Esophagus muscularis mucosa (tissue), 3 donors: ENCODE measurements at regions not wholly inside any gene's neighbourhood (a gene's known extent, or its start where the extent isn't known, plus 50 kb on each side); places are given as distances from the start of the nearest gene placed in this dataset.

Source experiments
- CTCF ChIP-seq, 3 experiments: fragments of 200-600 bp in 2 of 3; fragments of 450-650 bp in 1 of 3; sonication (generic) in 2 of 3; IDR thresholded peaks; one replicate each; pipeline ENCODE4 v1.5.1; 2017 to 2019; ENCODE audit warnings: antibody characterized with exemption in 3 of 3, mild to moderate bottlenecking in 2 of 3, moderate library complexity in 1 of 3
- POLR2A ChIP-seq: fragments of 450-650 bp; IDR thresholded peaks from one replicate; pipeline ENCODE4 v1.6.1; 2017; ENCODE audit warnings: antibody characterized with exemption, moderate library complexity, mild to moderate bottlenecking, low read depth

DNA sequence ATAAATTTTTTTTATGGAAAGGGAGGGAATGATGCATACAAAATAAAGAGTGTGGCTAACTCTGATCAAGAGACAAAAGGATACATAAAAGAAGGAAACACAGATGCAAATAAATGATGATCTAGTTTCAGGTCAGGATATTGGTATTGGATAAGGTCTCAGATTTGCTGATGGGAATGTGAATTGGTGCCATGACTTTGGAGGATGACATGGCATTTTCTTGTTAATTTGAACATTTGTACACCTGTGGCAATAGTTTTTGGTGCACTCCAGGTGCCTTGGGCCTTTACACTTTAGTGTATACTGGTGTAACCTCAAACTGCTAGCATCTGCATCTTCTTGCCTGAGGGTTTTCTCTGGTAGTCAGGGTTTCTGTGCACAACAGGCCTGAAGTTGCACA is 279.3 kb downstream of the TMEM121 start:
- TF ChIP-seq CTCF (IDR thresholded peaks at IDR 0.05) (no peak), POLR2A (no peak)
